Fibroblast of the aortic adventitia (primary cell): ENCODE measurements at regions not wholly inside any gene's neighbourhood (a gene's known extent, or its start where the extent isn't known, plus 50 kb on each side); places are given as distances from the start of the nearest gene placed in this dataset.

ENCODE experiments used
- DNase-seq: peaks from one replicate; pipeline ENCODE4 v3.0.0-alpha.2; 2010; ENCODE audit warnings: low read depth
- H3K4me3 ChIP-seq: 2 replicates; pipeline ENCODE4 v1.5.1; 2011; ENCODE audit warnings: low read depth, mild to moderate bottlenecking, control low read depth, low read length, moderate library complexity
- TF ChIP-seq, protein P1 (sequence below): IDR thresholded peaks from 2 replicates; pipeline ENCODE4 v1.5.1; 2011; ENCODE audit warnings: mild to moderate bottlenecking, low read length, control low read depth, inconsistent platforms; ENCODE audit not compliant: insufficient read depth

DNA sequence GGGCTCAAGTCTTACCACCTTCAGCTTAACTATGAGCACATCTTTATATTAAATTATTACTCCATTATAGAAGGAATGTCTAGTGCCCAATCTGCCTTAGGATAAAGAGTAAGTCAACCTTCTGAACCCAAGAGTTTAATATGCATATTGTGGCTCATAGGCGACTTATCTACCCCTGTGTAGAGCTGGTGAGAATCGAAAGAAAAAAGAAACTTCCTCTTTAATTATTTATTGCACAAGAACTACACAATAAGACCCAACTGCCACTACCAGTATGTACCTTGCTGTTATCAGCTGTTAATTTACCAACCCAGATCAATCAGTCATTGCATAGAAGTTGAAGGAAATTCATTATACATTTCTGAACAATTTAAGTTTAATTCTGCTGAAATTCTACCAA is 329.1 kb upstream of the SLC24A2 start:
- TF ChIP-seq, protein P1, sequence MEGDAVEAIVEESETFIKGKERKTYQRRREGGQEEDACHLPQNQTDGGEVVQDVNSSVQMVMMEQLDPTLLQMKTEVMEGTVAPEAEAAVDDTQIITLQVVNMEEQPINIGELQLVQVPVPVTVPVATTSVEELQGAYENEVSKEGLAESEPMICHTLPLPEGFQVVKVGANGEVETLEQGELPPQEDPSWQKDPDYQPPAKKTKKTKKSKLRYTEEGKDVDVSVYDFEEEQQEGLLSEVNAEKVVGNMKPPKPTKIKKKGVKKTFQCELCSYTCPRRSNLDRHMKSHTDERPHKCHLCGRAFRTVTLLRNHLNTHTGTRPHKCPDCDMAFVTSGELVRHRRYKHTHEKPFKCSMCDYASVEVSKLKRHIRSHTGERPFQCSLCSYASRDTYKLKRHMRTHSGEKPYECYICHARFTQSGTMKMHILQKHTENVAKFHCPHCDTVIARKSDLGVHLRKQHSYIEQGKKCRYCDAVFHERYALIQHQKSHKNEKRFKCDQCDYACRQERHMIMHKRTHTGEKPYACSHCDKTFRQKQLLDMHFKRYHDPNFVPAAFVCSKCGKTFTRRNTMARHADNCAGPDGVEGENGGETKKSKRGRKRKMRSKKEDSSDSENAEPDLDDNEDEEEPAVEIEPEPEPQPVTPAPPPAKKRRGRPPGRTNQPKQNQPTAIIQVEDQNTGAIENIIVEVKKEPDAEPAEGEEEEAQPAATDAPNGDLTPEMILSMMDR: no peak
- no peak overlapping the region for H3K4me3 ChIP-seq
- DNase-seq: no peak

DNA sequence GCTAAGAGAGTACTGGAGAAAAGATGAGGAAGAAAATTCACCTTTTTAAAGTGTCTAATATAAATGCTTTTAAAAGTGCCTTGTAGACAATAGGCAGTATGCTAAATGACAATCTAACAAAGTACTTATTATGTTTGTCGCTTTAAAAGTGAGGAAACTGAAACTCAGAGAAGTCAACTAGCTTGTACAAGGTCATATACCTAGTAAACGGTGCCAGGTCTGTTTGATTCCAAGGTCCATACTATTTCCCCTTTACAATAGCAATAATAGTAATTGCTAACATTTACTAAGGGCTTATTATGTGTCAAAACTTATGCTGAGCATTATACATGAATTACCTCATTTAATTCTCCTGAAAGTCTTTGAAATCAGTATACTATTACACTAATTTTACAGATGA is 328.6 kb upstream of the SLC24A2 start:
- TF ChIP-seq, protein P1: no peak
- DNase-seq: no peak

DNA sequence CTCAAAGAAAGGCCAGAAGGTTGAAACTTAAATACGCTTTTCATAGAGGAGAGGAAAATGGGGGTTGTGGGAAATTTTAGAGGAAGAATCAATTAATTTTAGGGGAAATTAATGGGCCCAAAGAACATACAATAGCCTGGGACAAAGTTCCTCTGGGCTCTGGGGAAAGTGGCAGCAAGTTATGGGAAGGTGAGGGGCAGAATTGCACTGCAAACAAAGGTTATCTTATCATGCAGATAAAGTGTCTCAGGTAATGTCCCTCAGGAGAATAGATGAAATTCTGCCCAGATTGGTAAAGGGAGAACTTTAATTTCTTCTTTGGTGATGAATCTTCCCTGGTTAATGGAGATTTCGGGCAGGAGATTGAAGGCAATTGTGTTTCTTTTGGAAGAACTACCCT is 326.1 kb upstream of the SLC24A2 start:
- H3K4me3 ChIP-seq: no peak overlapping the region
- TF ChIP-seq, protein P1: no peak
- no peak for DNase-seq

More for the DNA sequence above, 328.6 kb upstream of the SLC24A2 start:
- H3K4me3 ChIP-seq: no peak overlapping the region

DNA sequence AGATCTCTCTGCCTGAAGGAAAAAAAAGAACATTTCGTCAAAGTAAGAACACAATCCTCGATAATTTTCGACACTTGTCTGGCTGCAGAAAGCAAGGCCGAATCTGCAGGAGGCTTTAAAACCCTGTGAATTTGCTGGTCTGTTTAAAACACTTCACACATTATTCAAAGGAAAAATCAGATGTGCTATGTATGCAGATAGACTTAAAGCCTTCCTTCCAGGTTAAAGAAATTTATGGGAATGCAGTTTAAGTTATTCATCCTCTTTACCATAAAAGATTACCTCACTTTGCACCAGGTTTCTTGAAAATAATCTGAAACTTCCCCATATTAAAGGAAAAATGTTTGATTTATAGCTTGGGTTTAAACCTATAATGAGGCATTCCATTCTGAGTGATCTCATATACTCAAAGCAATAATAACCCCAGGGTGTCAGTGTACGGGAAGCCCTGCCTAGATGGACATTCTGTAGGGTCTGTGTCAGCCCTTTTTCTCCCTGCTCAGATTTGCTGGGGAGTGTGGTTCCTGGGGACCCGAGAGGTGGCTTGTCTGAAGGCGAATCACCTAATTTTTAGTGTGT is 323.5 kb upstream of the SLC24A2 start:
- DNase-seq: no peak
- H3K4me3 ChIP-seq: no peak overlapping the region
- TF ChIP-seq, protein P1: no peak

DNA sequence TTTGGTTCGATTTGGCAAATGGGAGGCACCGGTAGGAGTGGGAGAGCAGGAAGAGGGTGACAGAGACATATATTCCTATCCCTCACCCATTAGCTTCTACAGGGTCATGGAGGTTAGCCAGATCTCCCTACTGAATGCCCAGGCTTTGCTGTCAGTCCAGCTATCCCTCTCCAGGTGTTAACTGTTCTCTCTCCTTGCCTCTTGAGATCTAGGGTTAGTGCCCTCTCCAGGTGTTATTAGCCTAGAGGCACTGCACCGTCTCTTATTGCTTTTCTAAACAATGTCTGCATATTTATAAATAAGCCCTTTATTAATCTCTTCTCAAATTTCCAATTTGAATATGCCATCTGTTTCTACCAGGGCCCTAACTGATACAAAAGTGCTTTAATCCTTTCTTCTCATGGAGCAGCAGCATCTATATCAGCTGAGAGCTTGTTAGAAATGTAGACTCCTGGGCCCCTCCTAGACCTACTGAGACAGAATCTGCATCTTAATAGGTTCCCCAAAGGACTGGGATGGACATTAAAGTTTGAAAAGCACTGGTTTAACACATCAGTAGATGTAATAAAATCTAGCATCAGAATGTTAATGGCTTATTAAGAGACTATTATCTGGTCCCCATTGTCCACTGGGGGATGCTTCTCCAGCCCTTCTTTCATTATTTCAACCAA is 322.5 kb upstream of the SLC24A2 start:
- no peak for DNase-seq
- H3K4me3 ChIP-seq: no peak overlapping the region
- TF ChIP-seq, protein P1: no peak

DNA sequence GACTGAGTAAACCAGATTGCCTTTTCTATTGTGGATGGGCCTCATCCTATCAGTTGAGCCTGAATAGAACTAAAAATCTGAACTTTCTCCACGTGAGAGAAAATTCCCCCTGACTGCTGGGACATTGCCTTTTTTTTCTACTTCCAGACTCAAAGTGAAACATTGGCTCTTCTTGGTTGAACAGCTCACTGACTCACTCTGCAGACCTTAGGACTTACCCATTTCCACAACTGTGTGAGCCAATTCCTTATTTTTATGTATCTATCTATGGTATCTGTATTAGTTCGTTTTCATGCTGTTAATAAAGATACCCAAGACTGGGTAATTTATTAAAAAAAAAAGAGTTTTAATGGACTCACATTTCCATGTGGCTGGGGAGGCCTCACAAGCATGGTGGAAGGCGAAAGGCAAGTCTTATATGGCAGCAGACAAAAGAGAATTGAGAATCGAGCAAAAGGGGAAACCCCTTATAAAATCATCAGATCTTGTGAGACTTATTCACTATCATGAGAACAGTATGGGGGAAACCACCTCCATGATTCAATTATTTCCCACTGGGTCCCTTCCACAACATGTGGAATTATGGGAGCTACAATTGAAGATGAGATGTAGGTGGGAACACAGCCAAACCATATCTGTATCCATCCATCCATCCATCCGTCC is 306.7 kb upstream of the SLC24A2 start:
- no peak overlapping the region for H3K4me3 ChIP-seq
- DNase-seq: no peak
- TF ChIP-seq, protein P1: no peak

DNA sequence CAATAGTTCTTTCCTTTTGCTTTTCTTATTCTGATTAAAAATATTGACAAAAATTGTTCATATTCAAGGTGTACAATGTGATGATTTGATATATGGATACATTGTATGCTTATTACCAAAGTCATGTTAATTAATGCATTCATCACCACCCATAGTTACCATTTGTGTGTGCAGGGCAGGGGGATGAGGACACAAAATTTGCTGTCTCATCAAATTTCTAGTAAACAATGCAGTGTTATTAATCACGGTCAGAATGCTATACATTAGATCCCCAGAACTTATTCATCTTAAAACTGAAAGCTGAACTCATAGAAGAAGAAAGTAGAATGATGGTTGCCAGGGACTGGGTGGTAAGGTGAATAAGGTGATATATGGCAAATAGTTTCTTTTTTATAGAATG is 303.7 kb upstream of the SLC24A2 start:
- H3K4me3 ChIP-seq: no peak overlapping the region
- TF ChIP-seq, protein P1: no peak
- DNase-seq: no peak
